ENCODE measurements at regions not wholly inside any gene's neighbourhood (a gene's known extent, or its start where the extent isn't known, plus 50 kb on each side); places are given as distances from the start of the nearest gene placed in this dataset.

GRCh38 chr16:52103791-52104190, 443.2 kb downstream of the TOX3 start:
- no peak for DNase-seq (ENCODE audit: low read depth)

GRCh38 chr16:52101246-52101645, 445.7 kb downstream of the TOX3 start:
- DNase-seq (ENCODE audit: low read depth), result no peak

DNA sequence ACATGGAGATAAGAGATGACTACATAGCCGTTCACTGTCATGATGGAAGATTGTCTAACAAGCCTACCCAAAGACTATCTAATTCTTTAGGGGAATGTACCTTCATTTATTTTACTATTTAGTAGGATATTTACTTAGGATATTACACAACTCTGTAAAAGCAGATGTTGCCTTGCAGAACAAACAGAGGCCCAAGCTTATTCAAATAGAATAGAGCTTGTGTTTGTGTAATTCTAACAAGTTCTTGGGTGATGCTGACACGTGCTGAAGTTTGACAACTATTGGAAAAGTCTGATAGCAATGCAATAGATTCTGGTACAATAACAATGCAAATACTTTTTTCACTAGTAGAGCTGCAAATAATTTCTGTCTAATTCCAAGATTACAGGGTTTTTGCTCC, 447.6 kb downstream of the TOX3 start:
- no peak for DNase-seq (ENCODE audit: low read depth)

DNA sequence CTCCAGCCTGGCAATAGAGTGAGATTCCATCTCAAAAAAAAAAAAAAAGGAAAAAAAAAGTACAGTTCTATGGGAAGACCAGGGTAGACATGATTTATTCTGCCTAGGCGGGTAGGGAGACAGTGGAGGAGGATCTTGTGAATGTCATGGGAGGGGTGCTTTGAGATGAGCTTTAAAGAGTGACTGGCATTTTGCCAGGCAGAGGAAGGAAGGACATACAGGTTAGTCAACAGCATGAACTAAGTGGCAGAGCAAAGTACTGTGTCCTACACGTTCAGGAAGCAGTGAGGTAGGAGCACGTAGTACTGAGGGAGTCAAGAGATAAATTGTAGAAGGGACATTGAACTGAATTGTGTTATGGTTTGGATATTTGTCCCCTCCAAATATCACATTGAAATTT, 451.5 kb downstream of the TOX3 start:
- no peak for DNase-seq (ENCODE audit: low read depth)

DNA sequence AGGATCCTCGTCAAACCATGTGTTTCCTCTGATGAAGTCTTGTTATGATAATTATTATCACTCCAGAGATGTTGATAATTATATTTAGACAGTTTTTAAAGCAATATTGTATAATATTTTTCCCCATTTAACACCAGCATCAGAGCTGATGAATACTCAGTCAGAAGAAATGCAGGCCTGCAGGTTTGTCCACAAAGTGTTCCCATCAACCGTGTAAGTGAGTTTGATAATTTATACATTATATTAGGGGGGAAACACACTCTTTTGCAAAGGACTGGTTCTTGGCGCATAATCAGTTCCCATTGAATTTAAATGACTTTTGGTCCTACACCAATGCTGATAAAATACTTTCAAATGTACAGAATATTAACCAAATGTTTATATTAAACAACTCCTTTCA, 454.8 kb downstream of the TOX3 start:
- DNase-seq (ENCODE audit: low read depth), result no peak

DNA sequence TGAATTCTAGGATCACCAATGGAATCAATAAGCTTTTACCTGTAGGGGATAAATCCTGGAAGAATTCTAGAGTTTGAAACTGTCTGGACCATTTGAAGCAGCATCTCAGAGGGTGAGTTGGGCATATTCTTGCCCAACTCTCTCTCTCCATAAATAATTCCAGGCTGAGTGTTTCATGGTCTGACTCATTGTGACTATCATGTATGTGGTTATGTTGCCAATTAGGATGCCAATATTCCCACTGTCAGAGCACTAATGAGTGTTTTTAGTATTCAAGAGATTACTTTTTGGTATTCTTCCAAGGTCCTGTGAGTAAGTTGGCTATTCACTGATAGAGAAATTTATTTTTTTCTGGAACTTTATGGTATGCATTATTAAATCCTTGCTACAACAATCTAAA, 456.9 kb downstream of the TOX3 start:
- DNase-seq (ENCODE audit: low read depth), result no peak

GRCh38 chr16:52089476-52089875, 457.5 kb downstream of the TOX3 start:
- no peak for DNase-seq (ENCODE audit: low read depth)

GRCh38 chr16:52086901-52087300, 460.0 kb downstream of the TOX3 start:
- no peak for DNase-seq (ENCODE audit: low read depth)

DNA sequence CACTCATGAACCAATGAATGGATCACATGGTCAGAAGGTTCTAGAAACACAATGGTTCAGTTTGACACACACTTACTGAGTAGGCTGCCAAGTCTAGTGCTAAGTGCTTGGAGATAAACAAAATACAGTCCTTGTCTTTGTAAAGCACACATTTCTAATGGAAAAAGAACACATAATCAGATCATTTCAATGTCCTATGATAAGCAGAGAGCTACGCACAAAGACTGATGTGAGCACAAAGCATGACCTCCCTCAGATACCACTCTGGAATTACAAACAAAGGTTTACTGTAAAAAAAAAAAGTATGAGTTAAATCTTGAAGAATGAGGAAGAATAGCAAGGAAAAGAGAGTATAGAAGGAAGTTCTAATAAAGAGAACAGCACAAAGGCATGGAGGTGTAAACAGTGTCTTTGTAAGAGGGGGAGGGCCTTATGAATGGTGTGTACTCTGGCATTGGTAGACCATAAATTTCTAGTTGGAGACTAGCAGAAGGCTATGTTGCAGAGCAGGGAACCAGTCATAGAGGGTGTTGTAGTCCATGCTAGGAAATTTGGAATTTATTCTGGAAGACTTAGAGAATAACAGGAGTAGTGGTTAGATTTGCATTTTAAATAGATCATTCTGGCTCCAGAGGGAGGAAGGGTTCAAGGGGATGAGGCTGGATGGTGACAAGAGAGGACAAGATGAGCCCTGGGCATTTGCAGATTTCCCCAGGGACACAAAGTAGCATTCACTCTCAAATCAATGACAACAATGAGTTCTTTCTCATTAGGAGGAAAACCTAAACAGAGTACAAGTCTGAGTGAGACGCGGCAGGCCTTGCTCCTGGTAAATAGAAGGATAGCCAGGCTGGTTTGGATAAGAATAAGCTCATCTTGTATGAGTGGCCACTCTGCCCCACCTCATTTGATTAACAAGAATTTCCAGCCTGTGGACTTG, 468.0 kb downstream of the TOX3 start:
- DNase-seq (ENCODE audit: low read depth), result no peak

GRCh38 chr16:52077607-52078006, 469.3 kb downstream of the TOX3 start:
- DNase-seq (ENCODE audit: low read depth), result no peak

- no peak for DNase-seq (ENCODE audit: low read depth)
These were observed 470.1 kb downstream of the TOX3 start for GRCh38 chr16:52076801-52077201.

DNA sequence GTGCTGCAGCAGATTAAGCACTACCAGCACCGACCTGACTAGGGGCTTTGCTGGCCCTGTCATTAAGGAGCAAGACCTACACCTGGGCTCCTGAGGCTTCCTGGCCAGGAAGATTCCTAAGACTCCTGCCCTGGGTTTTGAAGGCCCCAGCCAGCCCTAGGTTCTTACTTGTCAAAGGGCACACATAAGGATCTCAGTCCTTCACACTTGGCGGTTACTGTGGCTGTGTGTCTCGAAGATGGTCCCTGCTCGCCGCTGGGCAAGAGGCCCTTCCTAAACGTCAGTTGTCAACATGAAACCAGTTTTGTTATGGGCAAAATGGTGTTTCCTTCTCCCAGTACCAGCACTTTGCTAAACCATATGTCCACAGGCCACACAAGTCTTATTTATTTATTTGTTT, 470.6 kb downstream of the TOX3 start:
- no peak for DNase-seq (ENCODE audit: low read depth)

DNA sequence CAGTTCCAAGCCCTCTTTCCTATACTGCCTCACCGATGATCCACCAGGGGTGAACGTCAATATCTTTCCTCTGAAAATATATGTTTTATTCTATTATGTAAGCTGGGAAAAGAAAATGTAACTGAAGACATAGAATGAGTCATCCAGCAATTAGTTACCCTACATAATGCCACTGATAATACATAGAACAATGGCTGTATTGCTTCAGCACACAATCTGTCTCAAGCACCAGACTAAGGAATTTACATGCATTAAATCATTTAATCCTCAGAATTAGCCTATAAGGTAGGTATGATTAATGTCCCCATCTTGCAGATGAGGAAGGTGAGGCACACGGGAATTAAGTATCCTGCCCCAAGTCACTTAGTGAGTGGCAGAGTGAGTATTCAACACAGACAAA, 472.8 kb downstream of the TOX3 start:
- no peak for DNase-seq (ENCODE audit: low read depth)

GRCh38 chr16:52073024-52073423, 473.9 kb downstream of the TOX3 start:
- DNase-seq (ENCODE audit: low read depth), result no peak

GRCh38 chr16:52071101-52071500, 475.8 kb downstream of the TOX3 start:
- no peak for DNase-seq (ENCODE audit: low read depth)

DNA sequence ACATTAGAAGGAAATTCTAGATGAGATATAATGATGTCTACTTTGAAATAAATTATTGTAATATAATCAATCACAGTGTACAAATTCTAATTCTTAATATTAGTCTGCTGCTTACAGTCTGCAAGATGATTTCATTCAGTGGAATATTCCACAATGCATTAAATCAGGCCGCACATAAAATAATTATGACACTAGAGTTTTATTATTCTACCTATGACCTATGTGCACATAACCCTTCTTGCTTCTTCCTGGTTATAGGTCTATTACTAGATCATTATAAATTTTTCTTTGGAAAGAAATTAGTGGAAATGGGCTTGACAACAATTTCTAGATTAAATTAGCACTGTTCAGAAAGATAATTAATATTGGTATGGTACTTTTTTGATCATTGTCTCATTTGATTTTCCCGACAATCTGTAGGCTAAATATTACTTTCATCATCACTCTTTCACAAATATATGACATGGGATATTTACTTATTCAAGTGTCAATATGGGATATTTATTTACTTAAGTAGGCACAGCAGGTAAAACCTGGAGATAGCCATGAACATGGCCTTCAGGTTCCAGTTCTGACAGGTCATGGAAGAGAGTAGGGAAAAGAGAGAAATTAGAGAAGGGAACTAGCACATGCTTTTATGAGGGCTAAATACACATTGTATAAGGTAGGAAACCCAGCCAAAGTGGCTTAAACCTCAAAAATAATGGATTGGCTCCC, 476.4 kb downstream of the TOX3 start:
- DNase-seq (ENCODE audit: low read depth), result no peak

DNA sequence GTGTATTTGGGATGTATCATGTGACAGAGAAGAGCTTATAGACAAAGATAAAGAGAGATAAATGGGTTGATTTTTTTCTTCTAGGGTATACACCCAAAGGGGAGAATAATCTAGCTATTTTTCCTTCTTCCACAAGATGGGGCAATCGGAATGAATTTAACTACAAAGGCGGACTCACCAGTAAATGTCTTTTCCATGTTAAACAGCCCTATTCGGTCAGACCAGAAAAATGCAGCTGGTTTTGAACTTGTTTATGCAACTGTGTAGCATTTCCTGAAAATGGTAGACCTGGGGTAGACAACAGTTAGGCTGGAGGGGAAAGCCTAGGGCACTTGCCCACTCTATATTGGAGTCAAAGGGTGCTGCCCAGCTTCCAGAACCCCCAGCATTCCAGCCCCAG, 477.1 kb downstream of the TOX3 start:
- DNase-seq (ENCODE audit: low read depth), result no peak

GRCh38 chr16:52068447-52069074, 478.4 kb downstream of the TOX3 start:
- DNase-seq (ENCODE audit: low read depth), result no peak

GRCh38 chr16:52066962-52067361, 480.0 kb downstream of the TOX3 start:
- no peak for DNase-seq (ENCODE audit: low read depth)

DNA sequence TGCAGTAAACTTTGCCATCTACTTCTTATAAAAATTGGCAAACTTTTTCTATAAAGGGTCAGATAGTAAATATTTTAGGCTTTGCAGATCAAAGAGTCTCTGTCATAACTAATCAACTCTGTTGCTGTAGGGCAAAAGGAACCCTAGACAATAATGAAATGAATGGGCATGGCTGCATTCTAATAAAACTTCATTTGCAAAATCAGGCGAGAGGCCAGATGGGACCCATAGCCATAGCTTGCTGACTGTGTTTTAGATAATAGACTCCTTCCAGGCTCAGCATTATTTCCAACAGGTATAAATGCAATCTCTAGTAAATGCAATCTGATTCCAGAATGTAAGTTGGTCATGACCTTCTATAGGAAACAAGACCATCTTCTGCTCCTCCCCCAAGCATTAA, 490.7 kb downstream of the TOX3 start:
- no peak for DNase-seq (ENCODE audit: low read depth)

DNA sequence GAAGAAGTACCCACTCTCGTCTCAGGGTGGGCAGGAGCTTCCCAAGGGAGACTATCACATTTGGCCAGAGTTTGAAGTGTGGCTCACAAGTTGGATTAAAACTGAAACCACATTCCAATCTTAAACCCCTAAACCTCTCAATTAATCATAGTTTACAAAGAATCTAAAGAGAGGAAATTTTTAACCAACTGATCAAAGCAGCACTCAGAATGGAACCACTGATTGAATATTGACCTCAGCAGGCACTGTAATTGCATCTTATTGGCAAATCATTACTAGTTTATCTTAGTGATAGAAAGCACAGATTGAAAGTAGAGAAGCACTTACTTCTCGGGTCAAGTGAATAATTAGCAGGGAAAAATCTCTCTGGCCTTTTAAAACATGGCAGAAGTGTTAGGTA, 491.6 kb downstream of the TOX3 start:
- no peak for DNase-seq (ENCODE audit: low read depth)

DNA sequence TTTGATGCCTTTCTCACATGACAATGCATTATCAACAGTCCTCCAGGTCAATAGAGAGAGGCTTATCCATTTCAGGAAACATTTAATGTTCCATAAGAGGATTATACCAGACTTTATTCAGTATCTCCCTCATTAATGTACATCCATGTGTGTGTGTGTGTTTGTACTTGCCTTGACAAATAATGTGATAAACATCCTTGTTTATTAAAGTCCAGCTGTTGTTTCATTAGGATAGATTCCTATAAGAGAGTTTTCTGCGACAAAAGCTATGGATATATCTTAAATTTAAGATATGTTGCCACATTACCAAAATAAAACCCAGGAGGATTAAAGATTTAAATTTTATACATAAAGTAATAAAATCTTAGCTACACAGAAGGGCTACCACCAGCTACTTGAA, 492.6 kb downstream of the TOX3 start:
- no peak for DNase-seq (ENCODE audit: low read depth)

- DNase-seq (ENCODE audit: low read depth), result no peak
These were observed 494.1 kb downstream of the TOX3 start for GRCh38 chr16:52052818-52053217.

All from stimulated activated CD8-positive, alpha-beta memory T cell treated with anti-CD3 and anti-CD28 coated beads, Interleukin-12 subunit alpha, Interleukin-12 subunit beta, amount 100 ng/mL, for 1 hour (primary cell).